Adrenal gland (tissue), 5 donors: ENCODE measurements at regions not wholly inside any gene's neighbourhood (a gene's known extent, or its start where the extent isn't known, plus 50 kb on each side); places are given as distances from the start of the nearest gene placed in this dataset.

ENCODE experiments used
- CTCF ChIP-seq, 6 experiments: fragments of 450-650 bp in 4 of 6; fragments of 200-600 bp in 2 of 6; sonication (generic) in 1 of 6; IDR thresholded peaks; 1 replicate in 5 of 6; 2 replicates in 1 of 6; pipeline versions ENCODE4 v1.5.1 to v1.8.0; 2016 to 2021; ENCODE audit warnings: antibody characterized with exemption in 6 of 6, mild to moderate bottlenecking in 2 of 6, moderate library complexity in 1 of 6
- POLR2A ChIP-seq, 2 donors: fragments of 450-650 bp; IDR thresholded peaks; one replicate each; pipeline ENCODE4 v1.6.1; 2017; ENCODE audit warnings: antibody characterized with exemption in 2 of 2, mild to moderate bottlenecking in 2 of 2, moderate library complexity in 1 of 2
- donor health status: DM: no; HTN: no; CAD: no.

- no peak for TF ChIP-seq POLR2A (IDR thresholded peaks at IDR 0.05)
- TF ChIP-seq CTCF (IDR thresholded peaks at IDR 0.05): no peak
Observed at GRCh38 chr22:22049684-22050083, 67.1 kb upstream of the TOP3B start.
